Natural killer cell (primary cell): ENCODE measurements at regions not wholly inside any gene's neighbourhood (a gene's known extent, or its start where the extent isn't known, plus 50 kb on each side); places are given as distances from the start of the nearest gene placed in this dataset.

Experiments
- ATAC-seq, 3 donors: fragments of 150-1000 bp in 2 of 3; fragments of 200-7000 bp in 1 of 3; cut with Tn5 transposase; 1 replicate in 1 of 3; 2 replicates in 2 of 3; pipeline ENCODE4 v1.10.0; 2021; ENCODE audit warnings: mild to moderate bottlenecking in 2 of 3, moderate library complexity in 2 of 3
- DNase-seq, 2 donors: peaks; one replicate each; pipeline versions ENCODE4 v3.0.0 to v3.0.0-alpha.2; 2013 to 2021; ENCODE audit warnings: mixed read lengths in 1 of 2
- H3K27ac ChIP-seq: one replicate; pipeline ENCODE4 v1.5.1; 2013; ENCODE audit warnings: mild to moderate bottlenecking, low read length
- H3K27me3 ChIP-seq: one replicate; pipeline ENCODE4 v1.6.1; 2013; ENCODE audit warnings: low read length; ENCODE audit not compliant: control insufficient read depth, insufficient read depth
- H3K36me3 ChIP-seq: one replicate; pipeline ENCODE4 v1.6.1; 2013; ENCODE audit warnings: low read length; ENCODE audit not compliant: control insufficient read depth, insufficient read depth
- H3K4me1 ChIP-seq: one replicate; pipeline ENCODE4 v1.6.1; 2013; ENCODE audit warnings: low read length; ENCODE audit not compliant: control insufficient read depth, insufficient read depth
- H3K4me3 ChIP-seq: one replicate; pipeline ENCODE4 v1.5.1; 2013; ENCODE audit warnings: low read length
- H3K9me3 ChIP-seq: one replicate; pipeline ENCODE4 v1.6.1; 2013; ENCODE audit warnings: low read length; ENCODE audit not compliant: control insufficient read depth, insufficient read depth
- H3K27ac Mint-ChIP-seq, 2 donors: one replicate each; pipeline ENCODE4 v1.8.0; 2022; ENCODE audit warnings: mild to moderate bottlenecking in 2 of 2, mixed read lengths in 2 of 2, moderate library complexity in 1 of 2
- H3K27me3 Mint-ChIP-seq, 2 donors: one replicate each; pipeline ENCODE4 v1.8.0; 2022; ENCODE audit warnings: low read depth in 2 of 2, mixed read lengths in 2 of 2
- H3K36me3 Mint-ChIP-seq: one replicate; pipeline ENCODE4 v1.8.0; 2022; ENCODE audit warnings: mixed read lengths
- H3K4me1 Mint-ChIP-seq, 2 donors: one replicate each; pipeline ENCODE4 v1.8.0; 2022; ENCODE audit warnings: mixed read lengths in 2 of 2
- H3K4me3 Mint-ChIP-seq: one replicate; pipeline ENCODE4 v1.8.0; 2022; ENCODE audit warnings: mild to moderate bottlenecking, moderate library complexity, mixed read lengths
- H3K9me3 Mint-ChIP-seq, 2 donors: one replicate each; pipeline ENCODE4 v1.8.0; 2022; ENCODE audit warnings: mixed read lengths in 2 of 2
- whole genome bisulfite sequencing: methylation state at CpG from one replicate; pipeline ENCODE4 v1.1.7; 2013; ENCODE audit warnings: missing lambda C conversion rate; ENCODE audit not compliant: insufficient coverage; 5-methylcytosine and 5-hydroxymethylcytosine counted together
- intact Hi-C: fragments of 100-400 bp; cut with micrococcal nuclease; formaldehyde crosslinking; loops from one replicate; pipeline ENCODE4 v1.14.2; 2022
- TF ChIP-seq, protein P1 (sequence below): fragments of 200-600 bp; IDR thresholded peaks from one replicate; pipeline ENCODE4 v1.8.0; 2022; ENCODE audit warnings: antibody characterized with exemption

DNA sequence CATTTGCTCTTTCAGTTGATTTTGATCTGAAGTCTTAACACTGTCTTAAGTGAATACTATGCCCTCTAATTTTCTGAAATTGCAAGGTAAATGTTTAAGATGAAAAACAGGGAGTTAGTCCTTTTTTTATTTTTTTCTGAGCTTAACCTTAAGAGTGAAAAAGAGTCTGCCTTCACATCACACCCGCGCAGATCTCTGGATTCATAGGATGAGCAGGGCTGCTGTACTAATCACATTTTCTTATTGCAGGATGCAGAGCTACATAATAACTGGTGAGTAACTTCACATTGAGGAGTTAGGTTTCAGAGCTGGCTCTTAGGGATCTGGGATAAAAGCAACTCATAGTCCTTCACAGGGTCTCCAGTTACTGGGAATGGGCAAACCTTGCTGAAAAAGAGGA is 188.7 kb upstream of the ATP1B1 start:
- 97% methylated on average over 2 of the region's 2 CpGs for WGBS
- Mint-ChIP-seq H3K36me3 (no peaks in the 10 kb centered on the region), H3K27me3 (no peaks in the 10 kb centered on the region), H3K9me3 (no peaks in the 10 kb centered on the region), H3K4me3 (no peak overlapping the region), H3K4me1 (peaks cover 7 to 11% of the 10 kb centered on the region in 2 donors), H3K27ac (no peak overlapping the region)
- Histone ChIP-seq H3K4me3 (no peak overlapping the region), H3K27ac (no peak overlapping the region), H3K9me3 (no peaks in the 10 kb centered on the region), H3K4me1 (no peaks in the 10 kb centered on the region), H3K36me3 (no peaks in the 10 kb centered on the region), H3K27me3 (no peaks in the 10 kb centered on the region)
- no peak for DNase-seq
- TF ChIP-seq, protein P1, sequence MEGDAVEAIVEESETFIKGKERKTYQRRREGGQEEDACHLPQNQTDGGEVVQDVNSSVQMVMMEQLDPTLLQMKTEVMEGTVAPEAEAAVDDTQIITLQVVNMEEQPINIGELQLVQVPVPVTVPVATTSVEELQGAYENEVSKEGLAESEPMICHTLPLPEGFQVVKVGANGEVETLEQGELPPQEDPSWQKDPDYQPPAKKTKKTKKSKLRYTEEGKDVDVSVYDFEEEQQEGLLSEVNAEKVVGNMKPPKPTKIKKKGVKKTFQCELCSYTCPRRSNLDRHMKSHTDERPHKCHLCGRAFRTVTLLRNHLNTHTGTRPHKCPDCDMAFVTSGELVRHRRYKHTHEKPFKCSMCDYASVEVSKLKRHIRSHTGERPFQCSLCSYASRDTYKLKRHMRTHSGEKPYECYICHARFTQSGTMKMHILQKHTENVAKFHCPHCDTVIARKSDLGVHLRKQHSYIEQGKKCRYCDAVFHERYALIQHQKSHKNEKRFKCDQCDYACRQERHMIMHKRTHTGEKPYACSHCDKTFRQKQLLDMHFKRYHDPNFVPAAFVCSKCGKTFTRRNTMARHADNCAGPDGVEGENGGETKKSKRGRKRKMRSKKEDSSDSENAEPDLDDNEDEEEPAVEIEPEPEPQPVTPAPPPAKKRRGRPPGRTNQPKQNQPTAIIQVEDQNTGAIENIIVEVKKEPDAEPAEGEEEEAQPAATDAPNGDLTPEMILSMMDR = no peak
- no peak for ATAC-seq
- intact Hi-C loops = no loop called here

DNA sequence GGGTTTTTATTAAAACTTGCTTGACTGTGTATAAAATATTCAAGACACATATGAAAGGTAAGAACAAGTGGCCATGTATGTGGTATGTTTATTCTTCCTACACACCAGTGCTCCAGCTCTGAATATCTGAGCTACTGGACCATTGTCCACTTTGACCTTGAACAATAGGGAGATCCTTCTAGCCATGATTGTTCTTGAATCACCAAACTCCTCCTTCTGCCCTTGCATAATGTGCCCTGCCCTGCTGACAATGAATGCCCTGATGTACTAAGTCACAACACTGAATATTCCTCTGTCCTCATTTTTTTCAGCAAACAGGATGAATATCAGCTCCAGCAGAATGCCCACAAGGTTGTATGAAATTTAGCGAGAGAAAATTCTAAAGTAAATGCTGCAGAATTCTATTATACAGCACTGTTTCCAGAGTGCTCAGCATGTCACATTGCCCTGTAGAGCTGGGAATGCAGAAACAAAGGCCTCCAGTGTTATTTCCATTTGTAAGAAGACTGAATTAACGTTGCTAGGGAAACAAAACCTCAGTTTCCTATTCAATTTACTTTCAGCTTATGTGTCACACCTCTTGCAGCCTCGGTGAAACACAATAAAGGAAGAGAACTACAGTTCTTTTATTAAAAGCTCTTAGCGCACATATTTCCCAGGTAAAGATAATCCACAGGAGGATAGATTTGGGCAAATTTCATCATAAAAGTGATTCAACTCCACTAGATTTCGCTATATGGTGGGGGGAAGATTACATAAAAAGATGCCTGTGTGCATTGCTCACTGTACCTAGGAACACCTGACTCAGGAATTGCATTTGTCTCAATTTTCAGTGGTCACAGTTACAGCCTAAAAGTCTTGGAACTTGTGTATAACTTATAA is 187.4 kb upstream of the ATP1B1 start:
- DNase-seq (no peak), ATAC-seq (no peak)
- Mint-ChIP-seq H3K27me3 (no peaks in the 10 kb centered on the region), H3K9me3 (no peaks in the 10 kb centered on the region), H3K4me1 (peaks cover 7 to 11% of the 10 kb centered on the region in 2 donors), H3K27ac (no peak overlapping the region), H3K4me3 (no peak overlapping the region), H3K36me3 (no peaks in the 10 kb centered on the region)
- no peak overlapping the region for H3K27ac ChIP-seq
- H3K4me1 ChIP-seq = no peaks in the 10 kb centered on the region
- intact Hi-C loops = no loop called here
- no peaks in the 10 kb centered on the region for H3K9me3 ChIP-seq
- no peaks in the 10 kb centered on the region for H3K36me3 ChIP-seq
- H3K4me3 ChIP-seq = no peak overlapping the region
- WGBS = 65% methylated on average over 5 of the region's 5 CpGs
- no peaks in the 10 kb centered on the region for H3K27me3 ChIP-seq
- TF ChIP-seq, protein P1 = no peak

DNA sequence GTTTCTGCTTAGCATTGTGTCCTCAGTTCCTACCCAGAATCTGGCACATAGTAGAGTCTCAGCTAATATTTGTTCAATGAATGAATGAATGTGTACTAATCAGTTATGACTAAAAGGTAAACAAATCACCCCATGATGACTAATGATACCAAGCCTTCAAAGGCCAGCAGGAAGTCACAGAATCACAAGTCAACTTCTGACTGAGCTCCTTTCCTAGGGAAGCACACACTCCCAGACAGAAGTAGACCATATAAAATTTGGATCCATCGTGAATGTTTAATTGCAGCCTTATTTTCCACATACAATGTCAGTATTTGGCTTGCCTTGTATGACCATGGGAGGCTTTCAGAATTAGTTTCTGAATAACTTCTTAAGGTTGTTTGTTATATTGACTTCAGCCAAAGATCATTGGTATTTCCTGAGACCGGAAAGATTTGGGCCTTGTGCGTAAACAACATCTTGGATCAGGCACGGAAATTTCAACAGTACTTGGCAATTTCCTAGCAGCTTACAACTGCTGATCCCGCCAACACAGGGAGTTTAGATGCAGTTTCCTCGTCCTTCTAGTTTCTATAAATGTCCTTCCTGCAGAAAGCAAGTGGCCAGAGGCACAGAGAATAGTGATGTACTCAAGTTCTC is 185.9 kb upstream of the ATP1B1 start:
- intact Hi-C loops = no loop called here
- Histone ChIP-seq H3K4me3 (no peak overlapping the region), H3K27ac (no peak overlapping the region), H3K4me1 (no peaks in the 10 kb centered on the region), H3K36me3 (no peaks in the 10 kb centered on the region), H3K9me3 (no peaks in the 10 kb centered on the region), H3K27me3 (no peaks in the 10 kb centered on the region)
- Mint-ChIP-seq H3K4me1 (peaks cover 7 to 11% of the 10 kb centered on the region in 2 donors), H3K4me3 (no peak overlapping the region), H3K27ac (no peak overlapping the region), H3K36me3 (no peaks in the 10 kb centered on the region), H3K27me3 (no peaks in the 10 kb centered on the region), H3K9me3 (no peaks in the 10 kb centered on the region)
- no peak for ATAC-seq
- DNase-seq = no peak
- TF ChIP-seq, protein P1 = no peak
- WGBS = 86% methylated on average over 6 of the region's 6 CpGs
